ENCODE measurements at regions not wholly inside any gene's neighbourhood (a gene's known extent, or its start where the extent isn't known, plus 50 kb on each side); places are given as distances from the start of the nearest gene placed in this dataset.

DNA sequence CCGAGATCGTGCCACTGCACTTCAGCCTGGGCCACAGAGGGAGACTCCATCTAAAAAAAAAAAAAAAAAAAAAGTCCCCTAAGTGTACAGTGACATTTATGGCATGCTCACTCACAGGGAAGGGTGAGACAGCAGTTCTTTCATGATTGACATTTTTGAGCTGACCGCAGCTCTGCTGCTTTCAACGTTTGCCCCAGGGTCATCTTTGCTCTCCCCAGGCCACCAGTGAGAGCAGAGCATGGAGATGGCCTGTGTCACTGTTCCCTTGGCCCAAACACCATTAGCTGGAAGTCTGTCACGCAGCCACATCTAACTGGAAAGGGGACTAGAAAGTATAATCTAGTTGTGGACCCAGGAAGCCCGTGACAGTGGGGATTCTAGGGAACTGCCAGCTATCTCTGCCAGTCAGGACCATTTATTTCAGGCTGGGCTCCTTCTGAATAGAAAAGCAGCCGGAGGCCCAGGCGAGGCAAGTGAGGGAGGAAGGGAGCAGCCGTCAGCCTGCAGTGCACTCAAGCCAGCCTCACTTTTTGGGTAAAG, 193.4 kb upstream of the HES1 start:
- Mint-ChIP-seq H3K27ac (ENCODE audit: unreplicated experiment) (no peak overlapping the region), H3K27me3 (ENCODE audit: unreplicated experiment) (no peaks in the 10 kb centered on the region), H3K4me3 (ENCODE audit: low read depth, unreplicated experiment) (no peak overlapping the region), H3K4me1 (ENCODE audit: low read depth, unreplicated experiment) (peaks cover 25% of the 10 kb centered on the region), H3K36me3 (ENCODE audit: insufficient read depth, unreplicated experiment) (no peaks in the 10 kb centered on the region), H3K9me3 (ENCODE audit: low read depth, unreplicated experiment) (peaks cover 2% of the 10 kb centered on the region)
- no TSS peak for BruUV-seq (replicated peaks)
- CTCF ChIA-PET: interaction anchor here (0.5 to 3.6 kb wide), 3 partner anchors 13 to 319 kb away, joined by 4 to 15 read pairs (median 6); no protein-coding TSS in a partner anchor
- intact Hi-C loops (cut with micrococcal nuclease; ENCODE audit: unreplicated experiment): loop anchor here (10.0 kb wide), 1 partner anchor 192 kb away; the partner anchor contains the start of gene HES1
- TF ChIP-seq CTCF (IDR thresholded peaks at IDR 0.05; ENCODE audit: unreplicated experiment): no peak
- no peak for DNase-seq

DNA sequence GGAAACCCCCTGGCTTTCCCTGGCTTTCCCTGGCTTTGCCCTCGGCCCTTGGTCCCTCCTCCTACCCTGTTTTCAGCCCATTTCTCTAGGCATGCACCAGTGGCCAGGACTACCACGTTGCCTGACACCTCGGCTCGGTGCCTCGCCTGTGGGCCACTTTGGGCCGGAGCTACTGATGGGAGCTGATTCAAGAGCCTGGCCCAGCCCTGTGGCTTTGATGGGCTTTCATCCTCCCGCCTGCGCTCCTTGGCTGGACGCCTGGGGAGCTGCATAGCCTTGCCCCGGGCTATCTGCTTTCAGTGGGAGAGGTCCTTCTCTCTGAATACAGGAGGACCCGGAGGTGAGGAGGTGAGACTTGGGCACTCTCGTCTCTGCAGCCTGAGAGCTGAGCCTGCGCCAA, 192.7 kb upstream of the HES1 start:
- TF ChIP-seq CTCF (IDR thresholded peaks at IDR 0.05; ENCODE audit: unreplicated experiment): no peak
- no TSS peak for BruUV-seq (replicated peaks)
- H3K27me3 Mint-ChIP-seq (ENCODE audit: unreplicated experiment): no peaks in the 10 kb centered on the region
- no peaks in the 10 kb centered on the region for H3K36me3 Mint-ChIP-seq (ENCODE audit: insufficient read depth, unreplicated experiment)
- CTCF ChIA-PET: interaction anchor here (3.6 kb wide), 1 partner anchor 14 kb away, joined by 15 read pairs; no protein-coding TSS in a partner anchor
- H3K4me1 Mint-ChIP-seq (ENCODE audit: low read depth, unreplicated experiment): peaks cover 31% of the 10 kb centered on the region
- no peak overlapping the region for H3K4me3 Mint-ChIP-seq (ENCODE audit: low read depth, unreplicated experiment)
- intact Hi-C loops (cut with micrococcal nuclease; ENCODE audit: unreplicated experiment): loop anchor here (10.0 kb wide), 1 partner anchor 192 kb away; the partner anchor contains the start of gene HES1
- H3K9me3 Mint-ChIP-seq (ENCODE audit: low read depth, unreplicated experiment): peaks cover 2% of the 10 kb centered on the region
- no peak overlapping the region for H3K27ac Mint-ChIP-seq (ENCODE audit: unreplicated experiment)
- no peak for DNase-seq

DNA sequence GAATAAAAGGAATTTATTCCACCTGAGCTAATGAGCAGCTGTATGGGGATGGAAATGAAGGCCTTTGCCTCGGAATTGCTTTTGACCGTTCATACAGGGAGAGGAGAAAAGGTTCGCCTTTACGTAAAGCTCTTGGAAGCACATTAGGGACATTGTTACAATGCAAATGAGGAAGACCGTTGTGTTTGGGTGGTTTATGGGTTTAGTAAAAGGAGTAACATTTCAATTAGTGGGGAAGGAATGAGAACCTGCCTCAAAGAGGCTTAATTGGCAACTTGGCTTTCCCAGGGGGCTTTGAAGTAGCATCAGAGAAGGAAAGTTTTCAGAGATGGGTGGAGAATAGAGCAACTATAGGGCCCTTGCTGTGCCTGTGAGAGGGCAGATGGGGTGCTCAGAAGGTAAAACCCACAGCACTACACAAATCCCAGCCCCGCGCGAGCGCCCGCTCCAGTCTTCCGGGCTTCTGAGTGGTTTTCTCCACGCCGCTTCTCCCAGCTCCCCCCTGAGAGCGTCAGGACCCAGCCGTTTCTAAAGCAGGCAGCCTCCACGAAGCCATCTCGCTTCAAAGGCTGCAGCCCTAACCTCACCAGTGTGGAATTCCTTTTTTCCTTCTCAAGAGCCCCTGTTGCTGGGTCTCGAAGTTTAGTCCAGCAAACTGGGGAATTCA, 192.0 kb upstream of the HES1 start:
- no peaks in the 10 kb centered on the region for H3K27me3 Mint-ChIP-seq (ENCODE audit: unreplicated experiment)
- H3K27ac Mint-ChIP-seq (ENCODE audit: unreplicated experiment): no peak overlapping the region
- no peaks in the 10 kb centered on the region for H3K36me3 Mint-ChIP-seq (ENCODE audit: insufficient read depth, unreplicated experiment)
- CTCF ChIA-PET: interaction anchor here (0.6 to 3.6 kb wide), 2 partner anchors 15 to 161 kb away, joined by 3 to 15 read pairs; no protein-coding TSS in a partner anchor
- intact Hi-C loops (cut with micrococcal nuclease; ENCODE audit: unreplicated experiment): loop anchor here (10.0 kb wide), 1 partner anchor 191 kb away; the partner anchor contains the start of gene HES1
- no peak overlapping the region for H3K4me3 Mint-ChIP-seq (ENCODE audit: low read depth, unreplicated experiment)
- DNase-seq: no peak
- H3K9me3 Mint-ChIP-seq (ENCODE audit: low read depth, unreplicated experiment): peaks cover 2% of the 10 kb centered on the region
- H3K4me1 Mint-ChIP-seq (ENCODE audit: low read depth, unreplicated experiment): peaks cover 39% of the 10 kb centered on the region
- BruUV-seq (replicated peaks): no TSS peak
- no peak for TF ChIP-seq CTCF (IDR thresholded peaks at IDR 0.05; ENCODE audit: unreplicated experiment)

DNA sequence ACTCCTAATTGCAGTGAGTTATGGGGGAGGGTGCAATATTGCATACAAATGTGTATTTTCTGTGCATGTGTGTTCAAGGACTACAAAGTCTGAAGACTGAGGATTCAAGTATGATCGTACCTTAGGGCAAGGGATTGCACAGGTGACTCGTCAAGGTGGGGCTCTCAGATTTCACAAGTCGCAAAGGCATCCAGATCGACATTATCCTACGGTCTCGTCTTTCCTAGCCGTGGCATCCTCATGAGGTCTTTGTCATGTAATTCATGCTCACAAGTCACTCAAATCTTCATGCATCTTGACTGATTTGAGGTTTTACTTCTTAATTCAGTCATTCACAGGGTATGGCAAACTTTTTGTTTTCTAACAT, 191.4 kb upstream of the HES1 start:
- BruUV-seq (replicated peaks): no TSS peak
- peaks cover 42% of the 10 kb centered on the region for H3K4me1 Mint-ChIP-seq (ENCODE audit: low read depth, unreplicated experiment)
- CTCF ChIA-PET: interaction anchor here (0.6 kb wide), 1 partner anchor 161 kb away, joined by 3 read pairs; no protein-coding TSS in a partner anchor
- no peak overlapping the region for H3K4me3 Mint-ChIP-seq (ENCODE audit: low read depth, unreplicated experiment)
- H3K27ac Mint-ChIP-seq (ENCODE audit: unreplicated experiment): no peak overlapping the region
- intact Hi-C loops (cut with micrococcal nuclease; ENCODE audit: unreplicated experiment): loop anchor here (10.0 kb wide), 1 partner anchor 190 kb away; the partner anchor contains the start of gene HES1
- DNase-seq: no peak
- H3K36me3 Mint-ChIP-seq (ENCODE audit: insufficient read depth, unreplicated experiment): no peaks in the 10 kb centered on the region
- no peaks in the 10 kb centered on the region for H3K27me3 Mint-ChIP-seq (ENCODE audit: unreplicated experiment)
- TF ChIP-seq CTCF (IDR thresholded peaks at IDR 0.05; ENCODE audit: unreplicated experiment): no peak
- peaks cover 2% of the 10 kb centered on the region for H3K9me3 Mint-ChIP-seq (ENCODE audit: low read depth, unreplicated experiment)

All from Calu3 (cell line).